ENCODE measurements at regions not wholly inside any gene's neighbourhood (a gene's known extent, or its start where the extent isn't known, plus 50 kb on each side); places are given as distances from the start of the nearest gene placed in this dataset.

DNA sequence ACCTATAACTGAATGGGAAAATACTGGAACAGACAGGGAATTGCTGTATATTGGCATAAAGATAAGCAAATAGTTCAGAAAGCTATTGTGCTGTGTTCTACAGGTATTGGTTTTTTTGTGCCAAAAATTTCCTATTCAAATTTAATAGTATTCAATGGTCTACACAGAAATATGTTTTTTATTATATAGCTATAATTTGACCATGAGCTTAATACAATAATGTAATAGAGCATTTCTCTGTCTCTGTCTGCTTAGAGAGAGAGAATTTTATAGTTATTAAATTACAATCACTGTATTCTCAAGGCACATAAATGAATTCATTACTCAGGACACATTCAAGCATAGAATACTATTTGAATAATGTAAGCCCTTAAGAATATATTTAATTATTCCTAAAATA lies 62.3 kb upstream of the FZD8 start:
- intact Hi-C loops (cut with DNase I), result no loop called here
- DNase-seq, result no peak
- H3K4me3 ChIP-seq, result no peak overlapping the region
- TF ChIP-seq, protein P1, sequence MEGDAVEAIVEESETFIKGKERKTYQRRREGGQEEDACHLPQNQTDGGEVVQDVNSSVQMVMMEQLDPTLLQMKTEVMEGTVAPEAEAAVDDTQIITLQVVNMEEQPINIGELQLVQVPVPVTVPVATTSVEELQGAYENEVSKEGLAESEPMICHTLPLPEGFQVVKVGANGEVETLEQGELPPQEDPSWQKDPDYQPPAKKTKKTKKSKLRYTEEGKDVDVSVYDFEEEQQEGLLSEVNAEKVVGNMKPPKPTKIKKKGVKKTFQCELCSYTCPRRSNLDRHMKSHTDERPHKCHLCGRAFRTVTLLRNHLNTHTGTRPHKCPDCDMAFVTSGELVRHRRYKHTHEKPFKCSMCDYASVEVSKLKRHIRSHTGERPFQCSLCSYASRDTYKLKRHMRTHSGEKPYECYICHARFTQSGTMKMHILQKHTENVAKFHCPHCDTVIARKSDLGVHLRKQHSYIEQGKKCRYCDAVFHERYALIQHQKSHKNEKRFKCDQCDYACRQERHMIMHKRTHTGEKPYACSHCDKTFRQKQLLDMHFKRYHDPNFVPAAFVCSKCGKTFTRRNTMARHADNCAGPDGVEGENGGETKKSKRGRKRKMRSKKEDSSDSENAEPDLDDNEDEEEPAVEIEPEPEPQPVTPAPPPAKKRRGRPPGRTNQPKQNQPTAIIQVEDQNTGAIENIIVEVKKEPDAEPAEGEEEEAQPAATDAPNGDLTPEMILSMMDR (IDR thresholded peaks at IDR 0.05), result no peak
- TF ChIP-seq POLR2A (IDR thresholded peaks at IDR 0.05), result no peak
- H3K4me1 ChIP-seq, result no peaks in the 10 kb centered on the region
- H3K9me3 ChIP-seq, result peaks cover 0 to 5% (median 0%) of the 10 kb centered on the region in 3 donors
- H3K27ac ChIP-seq, result no peak overlapping the region
- H3K36me3 ChIP-seq, result no peaks in the 10 kb centered on the region
- H3K27me3 ChIP-seq, result no peaks in the 10 kb centered on the region

DNA sequence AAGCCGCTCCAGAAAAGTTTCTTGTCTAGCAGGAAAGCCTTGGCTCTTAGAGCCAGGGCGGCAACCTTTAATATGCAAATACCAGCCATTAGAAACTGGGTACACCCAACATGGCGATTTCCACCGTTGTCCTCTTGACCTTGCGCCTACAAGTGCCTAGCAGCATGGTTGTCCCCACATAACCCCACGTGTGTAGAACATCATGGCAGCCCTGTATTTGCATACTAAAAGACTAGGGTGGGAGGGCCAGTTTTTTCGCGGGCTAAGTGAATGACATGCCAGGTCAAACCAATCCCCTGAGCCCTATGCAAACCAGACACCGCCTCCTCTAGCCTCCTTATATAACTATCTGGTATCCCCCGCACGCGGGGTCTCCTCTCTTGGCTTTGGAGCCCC lies 58.4 kb upstream of the FZD8 start:
- H3K36me3 ChIP-seq, result no peaks in the 10 kb centered on the region
- intact Hi-C loops (cut with DNase I), result no loop called here
- TF ChIP-seq POLR2A (IDR thresholded peaks at IDR 0.05), result no peak
- TF ChIP-seq, protein P1 (IDR thresholded peaks at IDR 0.05), result no peak
- no peaks in the 10 kb centered on the region for H3K27me3 ChIP-seq
- no peak overlapping the region for H3K4me3 ChIP-seq
- H3K4me1 ChIP-seq, result no peaks in the 10 kb centered on the region
- WGBS, 2 donors, result 85 to 92% methylated on average over 12 of the region's 12 CpGs
- DNase-seq, result no peak
- no peaks in the 10 kb centered on the region for H3K9me3 ChIP-seq
- no peak overlapping the region for H3K27ac ChIP-seq

DNA sequence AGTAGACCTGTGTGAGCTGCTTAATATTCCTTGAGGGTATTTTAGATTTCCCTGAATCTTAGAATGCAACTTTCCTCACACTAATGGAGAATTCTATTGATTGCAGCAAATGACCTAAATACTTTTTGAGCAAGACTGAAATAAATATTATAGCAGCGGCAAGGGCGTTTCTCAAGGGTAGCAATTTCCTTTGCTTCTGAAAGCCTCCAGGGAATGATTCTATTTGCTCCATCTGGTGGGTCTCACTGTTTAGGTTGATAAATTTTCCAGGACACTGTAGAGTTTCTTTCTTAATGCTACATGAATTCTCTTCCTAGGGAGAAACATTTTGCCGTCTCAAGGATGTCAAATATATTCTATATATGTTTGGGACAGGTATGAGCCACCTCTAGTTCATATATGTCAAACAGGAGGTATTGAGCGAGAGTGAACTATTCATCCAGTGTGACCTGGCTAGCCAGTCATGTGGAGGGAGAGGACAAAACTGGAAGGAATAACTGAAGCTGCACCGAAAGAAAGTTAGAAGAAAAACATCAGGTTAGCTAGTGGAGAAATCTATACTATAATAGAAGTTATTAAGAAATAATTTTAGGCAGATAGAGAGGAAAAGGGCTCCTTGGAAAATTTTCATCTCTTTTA lies 57.9 kb upstream of the FZD8 start:
- no peaks in the 10 kb centered on the region for H3K36me3 ChIP-seq
- no peaks in the 10 kb centered on the region for H3K4me1 ChIP-seq
- TF ChIP-seq POLR2A (IDR thresholded peaks at IDR 0.05), result no peak
- TF ChIP-seq, protein P1 (IDR thresholded peaks at IDR 0.05), result no peak
- H3K27me3 ChIP-seq, result no peaks in the 10 kb centered on the region
- no peak overlapping the region for H3K27ac ChIP-seq
- intact Hi-C loops (cut with DNase I), result no loop called here
- WGBS, 2 donors, result 80 to 86% methylated on average over 5 of the region's 5 CpGs
- no peak overlapping the region for H3K4me3 ChIP-seq
- DNase-seq, result no peak
- no peaks in the 10 kb centered on the region for H3K9me3 ChIP-seq

DNA sequence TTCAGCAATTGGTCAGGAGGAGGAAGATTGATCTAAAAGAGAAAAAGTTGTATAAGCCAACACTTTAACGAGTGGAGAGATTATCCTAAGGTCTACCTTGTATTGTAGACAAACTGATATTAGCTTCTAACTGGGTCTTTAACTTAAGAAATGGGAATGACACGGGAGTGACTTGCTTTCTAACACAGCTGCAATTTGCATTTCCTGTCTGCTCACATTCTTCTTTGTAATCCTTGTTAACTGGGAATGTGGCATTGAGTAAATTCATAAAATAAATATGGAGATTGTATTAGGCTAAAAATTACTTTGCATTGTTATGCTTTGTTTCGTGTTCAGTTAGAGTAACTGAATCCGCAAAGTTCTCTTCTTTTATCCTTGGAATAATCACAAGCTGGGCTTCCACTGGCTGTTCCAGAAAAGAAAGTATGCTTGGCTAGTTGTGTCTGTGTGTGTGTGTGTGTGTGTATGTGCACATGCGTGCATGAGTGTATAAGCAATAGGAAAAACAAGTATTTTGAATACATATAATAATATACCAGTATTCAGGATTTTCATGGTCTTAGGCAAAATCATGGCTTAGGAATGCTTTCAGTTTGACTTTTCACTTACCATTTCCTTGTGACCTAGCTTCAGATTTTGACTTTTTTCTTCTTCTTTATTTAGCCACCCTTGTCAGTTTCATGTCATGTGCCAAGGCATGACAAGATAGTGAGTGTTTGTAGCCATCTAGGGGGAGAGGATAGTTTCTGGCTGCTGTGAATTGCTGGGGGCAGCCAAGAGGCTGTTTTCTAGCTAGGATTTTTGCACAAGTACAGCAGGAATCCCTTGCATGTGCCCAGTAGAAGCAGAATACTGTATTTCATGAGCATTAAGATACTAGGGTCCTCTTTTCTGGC lies 54.5 kb upstream of the FZD8 start:
- 51 to 53% methylated on average over 5 of the region's 5 CpGs for WGBS, 2 donors
- Histone ChIP-seq H3K4me1 (no peaks in the 10 kb centered on the region), H3K27ac (no peak overlapping the region), H3K36me3 (no peaks in the 10 kb centered on the region), H3K4me3 (no peak overlapping the region), H3K27me3 (peaks cover 0 to 4% (median 0%) of the 10 kb centered on the region in 4 donors), H3K9me3 (no peaks in the 10 kb centered on the region)
- TF ChIP-seq POLR2A (IDR thresholded peaks at IDR 0.05), result no peak
- TF ChIP-seq, protein P1 (IDR thresholded peaks at IDR 0.05), result no peak
- DNase-seq, result no peak
- intact Hi-C loops (cut with DNase I), result no loop called here

DNA sequence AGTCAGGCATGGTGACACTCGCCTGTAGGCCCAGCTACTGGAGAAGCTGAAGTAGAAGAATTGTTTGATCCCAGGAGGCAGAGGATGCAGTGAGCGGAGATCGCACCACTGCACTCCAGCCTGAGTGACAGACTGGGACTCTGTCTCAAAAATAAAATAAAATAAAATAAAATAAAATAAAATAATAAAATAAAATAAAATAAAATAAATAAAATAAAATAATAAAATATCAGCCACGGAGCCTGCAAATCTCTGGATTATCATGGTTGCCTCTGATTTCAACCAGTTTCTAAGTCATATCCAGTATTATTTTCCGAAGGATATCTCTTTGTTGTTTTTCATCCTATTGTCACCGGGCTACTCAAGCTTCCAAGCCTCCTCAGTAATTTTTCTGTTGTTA lies 51.7 kb upstream of the FZD8 start:
- Histone ChIP-seq H3K4me1 (no peaks in the 10 kb centered on the region), H3K27me3 (peaks cover 0 to 9% (median 0%) of the 10 kb centered on the region in 4 donors), H3K9me3 (no peaks in the 10 kb centered on the region), H3K36me3 (no peaks in the 10 kb centered on the region), H3K4me3 (no peak overlapping the region), H3K27ac (no peak overlapping the region)
- intact Hi-C loops (cut with DNase I), result no loop called here
- WGBS, 2 donors, result 90 to 91% methylated on average over 6 of the region's 6 CpGs
- DNase-seq, result no peak
- TF ChIP-seq POLR2A (IDR thresholded peaks at IDR 0.05), result no peak
- TF ChIP-seq, protein P1 (IDR thresholded peaks at IDR 0.05), result no peak
